HG02885 (cell line): ENCODE measurements at regions not wholly inside any gene's neighbourhood (a gene's known extent, or its start where the extent isn't known, plus 50 kb on each side); places are given as distances from the start of the nearest gene placed in this dataset.
A peak's percentile ranks its signal among the peaks of the same experiment; 100 is the strongest.

Source experiments
- ATAC-seq: cut with Tn5 transposase; IDR thresholded peaks from one replicate; pipeline ENCODE4 v1.9.1; 2021; ENCODE audit warnings: mild to moderate bottlenecking; ENCODE audit not compliant: unreplicated experiment, poor library complexity

DNA sequence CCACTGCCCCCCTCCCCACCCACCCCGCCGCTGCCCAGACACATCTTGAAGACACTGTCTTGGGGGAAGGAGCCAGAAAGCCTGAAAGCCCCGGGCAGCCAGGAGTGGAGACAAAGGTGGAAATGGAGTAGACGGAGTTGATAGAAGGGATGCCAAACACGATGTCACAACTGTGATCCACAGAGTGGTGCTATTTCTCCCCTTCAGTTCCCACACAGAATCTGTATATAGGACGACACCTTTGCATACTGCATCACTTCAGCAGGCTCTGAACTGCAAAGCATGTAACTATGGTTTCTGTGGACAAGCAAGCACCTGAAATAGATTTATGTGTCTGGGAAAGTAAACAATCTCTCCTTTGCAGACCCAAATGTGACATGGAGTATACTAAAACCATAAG, 56.4 kb upstream of the F13A1 start:
- no peak for ATAC-seq

DNA sequence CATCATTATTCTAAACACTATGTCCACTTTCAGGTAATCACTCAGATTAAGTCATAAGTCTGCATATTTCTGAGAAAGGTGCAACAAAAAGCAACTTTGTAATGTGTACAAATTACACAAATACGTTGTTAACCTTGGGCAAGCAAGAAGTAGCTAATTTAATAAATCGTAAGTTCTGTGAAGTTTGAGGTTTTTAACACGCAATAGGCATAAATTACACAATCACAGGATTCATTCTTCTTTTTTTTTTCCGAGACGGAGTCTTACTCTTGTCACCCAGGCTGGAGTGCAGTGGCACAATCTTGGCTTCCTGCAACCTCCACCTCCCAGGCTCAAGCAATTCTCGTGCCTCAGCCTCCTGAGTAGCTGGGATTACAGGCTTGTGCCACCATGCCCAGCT, 57.2 kb upstream of the F13A1 start:
- ATAC-seq = no peak

DNA sequence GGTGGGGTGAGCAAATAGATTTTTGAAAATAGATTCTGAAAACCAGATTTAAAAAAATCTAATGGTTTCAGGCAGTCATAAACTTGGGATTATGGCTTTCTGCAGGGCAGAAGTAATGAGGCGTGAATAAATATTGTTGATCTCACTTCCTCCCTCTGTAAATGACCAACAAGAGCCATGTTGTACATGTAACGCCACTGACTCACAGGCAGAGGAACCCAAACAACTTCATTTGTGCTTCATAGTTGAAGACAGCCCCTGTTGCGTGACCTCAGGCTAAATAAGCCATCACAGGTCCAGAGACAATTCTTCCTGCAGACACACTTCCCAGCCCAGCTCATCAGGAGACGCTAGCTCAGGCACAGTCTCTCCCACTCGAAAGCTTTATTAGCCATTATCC, 59.1 kb upstream of the F13A1 start:
- ATAC-seq = no peak

DNA sequence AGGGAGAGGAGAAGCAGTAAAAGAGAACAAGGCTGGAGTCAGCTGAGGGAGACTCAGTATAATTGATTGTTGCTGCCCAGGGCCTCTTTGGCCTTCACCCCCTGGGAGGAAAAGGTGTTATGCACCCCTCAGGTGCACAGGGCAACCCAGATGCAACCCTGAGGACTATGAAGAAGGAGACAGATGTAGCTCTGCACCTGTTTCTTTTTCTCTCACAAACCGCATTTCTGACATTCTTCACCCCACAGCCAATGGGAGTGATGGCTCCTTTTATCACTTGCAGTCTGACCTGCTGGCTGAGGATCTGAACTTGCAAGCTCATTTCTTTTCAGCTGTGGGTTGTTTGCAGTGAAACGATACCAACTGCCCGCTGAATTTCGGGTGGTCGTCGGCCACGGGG, 64.1 kb upstream of the F13A1 start:
- no peak for ATAC-seq

DNA sequence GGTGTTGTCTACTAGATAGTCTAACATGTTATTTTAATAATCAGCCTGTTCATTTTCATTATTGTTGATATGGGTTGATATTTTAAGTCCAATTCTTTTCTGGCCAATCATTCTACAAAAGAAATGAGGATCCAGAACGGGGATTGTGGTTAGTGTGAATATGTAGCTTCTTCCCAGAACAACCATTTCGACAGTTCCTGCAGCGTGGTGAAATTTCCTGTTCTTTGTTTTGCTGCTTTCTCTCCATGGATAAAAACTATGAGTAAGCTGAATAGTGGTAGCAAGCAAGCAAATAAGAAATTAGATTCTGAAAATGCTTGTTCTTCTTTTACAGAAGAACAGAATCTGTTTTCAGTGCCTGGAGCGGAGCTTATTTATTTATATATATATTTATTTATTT, 65.5 kb upstream of the F13A1 start:
- no peak for ATAC-seq

DNA sequence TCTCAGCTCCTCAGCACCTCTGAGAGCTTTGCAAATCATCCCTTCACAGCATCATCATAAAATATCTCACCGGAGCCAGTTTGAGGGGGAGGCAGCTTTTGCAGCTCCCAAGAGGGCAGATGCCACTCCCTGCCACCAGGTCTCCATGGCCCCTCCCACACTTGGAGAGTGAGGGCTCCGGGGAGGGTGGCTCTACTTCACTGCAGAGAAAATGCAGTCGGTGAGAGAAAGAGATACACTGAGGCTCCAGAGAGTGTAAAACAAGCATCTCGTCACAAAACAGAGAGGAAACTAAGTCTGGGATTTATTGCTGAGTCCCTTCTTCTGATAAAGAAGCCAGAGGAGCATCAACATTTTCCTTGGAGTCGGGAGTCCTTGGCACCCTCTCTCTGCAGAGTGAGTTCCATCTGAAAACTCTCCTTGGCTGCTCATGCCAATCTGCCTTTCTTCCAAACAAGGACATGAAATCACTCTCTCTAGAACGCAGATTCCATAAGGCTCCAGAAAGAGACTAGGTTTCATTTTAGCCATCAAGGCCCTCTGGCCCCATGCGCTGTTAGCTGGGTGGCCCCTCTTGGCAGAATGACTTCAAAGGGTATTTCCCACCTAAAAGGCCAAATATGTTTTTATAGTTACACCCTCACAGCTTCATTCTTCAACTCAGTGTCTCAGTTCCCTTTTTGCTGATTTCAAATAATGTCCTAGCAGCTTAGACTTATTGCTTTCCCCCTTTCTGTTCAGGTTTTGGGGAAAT, 70.6 kb upstream of the F13A1 start:
- peak; percentile 77 for ATAC-seq

DNA sequence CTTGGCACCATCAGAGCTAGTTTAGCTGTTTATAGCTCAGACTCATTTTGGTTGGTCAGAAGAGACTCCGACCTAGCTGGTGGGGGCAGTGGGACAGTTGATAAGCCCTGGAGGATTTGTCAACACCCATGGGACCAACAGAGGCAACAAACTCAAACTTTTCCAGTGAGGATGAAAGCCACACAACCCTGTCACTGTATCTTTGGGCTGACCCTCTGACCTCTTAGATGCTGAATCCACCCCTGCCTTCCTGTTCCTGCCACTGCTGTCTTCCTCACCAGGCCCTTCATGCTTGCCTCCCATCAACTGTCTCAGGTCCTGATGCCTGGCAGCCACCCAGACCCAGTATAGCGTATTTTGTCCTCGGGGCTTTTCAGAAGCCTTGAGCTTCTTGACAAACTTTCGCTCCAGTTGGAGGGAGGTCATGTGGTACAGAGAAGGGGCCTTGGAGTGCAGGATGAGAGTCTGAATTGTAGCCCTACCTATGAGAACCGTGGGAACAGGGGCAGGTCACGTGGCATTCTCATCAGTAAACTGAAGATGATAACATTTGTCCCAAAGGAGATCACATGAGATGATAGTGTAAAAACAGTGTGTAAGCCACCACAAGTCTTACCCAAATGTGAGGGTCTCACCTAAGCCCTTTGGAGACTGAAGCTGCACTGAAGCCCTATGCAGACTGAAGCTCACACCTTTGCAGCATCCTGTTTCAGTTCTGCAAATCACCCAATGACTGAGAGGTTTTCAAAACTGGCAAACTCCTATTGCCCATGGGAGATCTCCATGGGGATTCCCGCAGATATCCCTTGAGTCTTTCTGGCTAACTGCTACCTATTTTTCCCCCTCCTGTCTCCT, 72.0 kb upstream of the F13A1 start:
- ATAC-seq = peak; percentile 60

DNA sequence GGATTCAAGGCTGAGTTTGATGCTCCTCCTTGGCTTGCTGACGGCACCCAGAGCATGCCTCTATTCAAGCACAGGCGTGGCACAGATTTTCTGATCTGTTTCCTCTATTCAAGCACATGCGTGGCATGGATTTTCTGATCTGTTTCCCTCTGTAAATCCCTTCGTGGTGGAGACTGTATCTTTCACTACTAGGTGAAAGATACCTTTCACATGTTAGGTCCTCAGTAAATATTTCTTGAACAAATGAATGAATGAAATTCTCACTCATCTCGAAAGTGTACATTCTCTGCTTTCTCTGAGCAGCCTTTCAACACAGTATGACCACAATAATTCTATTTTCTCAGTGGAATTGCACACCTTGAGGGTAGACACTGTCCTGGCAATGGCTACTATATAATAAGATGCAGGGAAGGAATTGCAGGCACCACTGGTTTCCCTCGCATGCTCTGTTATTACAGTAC, 72.6 kb upstream of the F13A1 start:
- ATAC-seq = peak; percentile 18

DNA sequence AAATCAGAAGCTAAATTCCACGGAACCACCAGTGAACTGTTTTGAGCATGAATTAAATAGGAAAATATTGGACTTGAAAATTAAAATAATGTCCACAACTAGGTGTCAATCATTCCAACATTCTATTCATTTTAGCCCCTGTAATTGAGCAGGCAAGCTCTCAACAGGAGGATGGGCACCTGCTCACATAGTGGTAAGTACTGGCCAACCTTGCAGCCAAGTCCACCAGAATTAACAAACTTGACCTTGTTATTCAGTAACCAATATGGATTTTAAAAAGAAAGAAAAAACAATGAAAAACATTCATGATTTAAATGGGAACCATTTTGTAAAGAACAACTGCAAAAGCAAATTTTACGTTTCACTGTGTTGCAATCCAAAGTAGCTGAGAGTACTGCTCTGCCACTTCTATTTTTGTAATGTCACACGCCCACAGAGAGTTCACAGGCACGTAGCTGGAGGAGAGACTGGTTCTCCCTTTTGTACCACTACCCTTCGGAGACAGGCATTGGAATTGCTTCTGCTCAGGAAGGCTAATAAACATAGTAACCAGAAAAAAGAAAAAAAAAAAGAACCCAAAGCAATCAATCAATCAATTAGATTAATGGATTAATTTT, 75.2 kb upstream of the F13A1 start:
- ATAC-seq = no peak

DNA sequence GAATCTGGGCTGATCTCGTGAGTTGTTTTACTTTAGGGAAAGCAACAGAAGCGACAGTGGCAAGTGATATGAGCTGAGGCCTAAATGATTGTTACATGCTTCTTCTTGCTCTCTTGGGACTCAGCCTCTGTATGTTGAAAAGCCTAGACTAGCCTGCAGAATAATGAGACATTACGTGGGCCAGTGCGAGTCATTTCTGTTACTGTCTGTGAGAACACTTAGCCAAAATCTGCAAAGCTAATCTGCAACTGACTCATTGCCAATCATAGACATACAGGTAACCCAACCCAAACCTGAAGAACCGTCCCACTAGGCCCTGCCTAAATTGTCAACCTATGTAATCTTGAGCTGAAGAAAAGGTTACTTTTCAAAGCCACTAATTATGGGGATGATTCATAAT, 77.4 kb upstream of the F13A1 start:
- ATAC-seq = no peak

DNA sequence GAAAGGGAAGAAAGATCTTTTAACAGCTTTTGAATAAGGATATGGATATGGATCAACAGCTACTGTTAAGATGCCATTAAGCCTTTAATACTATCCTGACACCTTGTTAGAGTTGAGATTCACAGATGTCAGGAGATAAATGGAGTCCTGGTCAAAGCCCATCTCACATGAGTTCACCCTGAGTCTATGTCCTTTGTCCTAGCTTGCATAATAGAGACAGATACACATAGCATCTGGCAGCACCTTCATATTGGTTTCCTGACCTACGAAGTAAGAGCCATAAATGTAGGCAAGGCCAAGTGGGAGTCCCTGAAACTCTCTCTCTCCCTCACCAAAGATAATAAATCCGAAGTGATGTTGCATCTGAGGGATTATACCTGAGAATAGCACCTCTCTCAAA, 79.1 kb upstream of the F13A1 start:
- ATAC-seq = no peak

DNA sequence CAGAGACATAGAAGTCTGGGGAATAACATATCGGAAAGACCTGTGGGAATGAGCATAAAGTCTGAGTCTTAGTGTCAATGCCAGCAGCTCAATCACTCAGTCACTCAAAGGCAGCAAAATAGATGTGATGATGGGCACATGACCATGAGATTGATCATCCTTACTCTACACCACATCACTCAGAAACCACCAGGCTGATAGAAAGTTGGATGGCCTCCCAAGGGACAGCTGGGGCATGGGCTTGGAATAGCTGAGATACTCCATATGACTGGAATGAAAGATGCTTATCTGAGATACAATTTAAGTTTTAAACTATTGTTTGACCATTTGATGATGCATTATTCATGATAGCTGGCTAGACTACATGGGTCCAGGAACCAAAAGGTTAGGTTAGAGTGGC, 80.9 kb upstream of the F13A1 start:
- no peak for ATAC-seq

DNA sequence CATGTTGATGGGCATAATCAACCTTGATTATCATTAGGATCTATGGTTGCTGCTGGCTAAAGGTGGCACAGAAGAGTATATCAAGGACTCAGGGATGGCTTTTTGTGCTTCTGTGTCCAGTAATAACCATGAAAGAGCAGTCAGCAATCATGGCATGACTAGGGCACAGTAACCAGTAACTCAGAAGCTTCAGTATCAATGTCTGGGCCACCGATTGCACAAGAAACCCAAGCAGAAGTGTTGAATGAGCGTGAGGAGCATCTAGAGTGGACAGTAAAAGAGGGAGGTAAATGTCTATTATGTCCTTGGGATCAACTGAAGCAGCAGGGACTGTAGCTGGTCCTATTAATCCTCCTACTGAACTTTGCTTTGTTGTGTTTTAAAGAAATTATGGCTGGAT, 81.5 kb upstream of the F13A1 start:
- no peak for ATAC-seq

DNA sequence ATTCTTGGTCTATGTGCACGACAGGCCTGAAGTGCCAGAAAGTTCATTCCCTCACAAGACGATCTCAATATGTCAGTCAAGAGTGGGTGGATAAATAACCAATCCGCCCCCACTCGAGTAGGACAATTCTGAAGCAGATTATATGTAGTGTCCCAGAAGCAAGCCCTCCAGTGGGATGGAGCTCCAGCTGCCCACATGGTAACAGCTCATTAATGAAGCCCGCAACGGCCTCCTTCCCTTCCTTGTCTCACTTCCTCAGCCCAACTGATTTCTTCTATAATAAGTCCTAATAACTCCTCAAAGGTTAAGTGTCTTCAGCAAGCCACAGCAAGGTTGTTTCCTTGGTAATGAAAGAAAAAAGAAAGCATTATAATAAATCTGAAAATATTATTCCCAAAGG, 82.1 kb upstream of the F13A1 start:
- ATAC-seq = no peak

DNA sequence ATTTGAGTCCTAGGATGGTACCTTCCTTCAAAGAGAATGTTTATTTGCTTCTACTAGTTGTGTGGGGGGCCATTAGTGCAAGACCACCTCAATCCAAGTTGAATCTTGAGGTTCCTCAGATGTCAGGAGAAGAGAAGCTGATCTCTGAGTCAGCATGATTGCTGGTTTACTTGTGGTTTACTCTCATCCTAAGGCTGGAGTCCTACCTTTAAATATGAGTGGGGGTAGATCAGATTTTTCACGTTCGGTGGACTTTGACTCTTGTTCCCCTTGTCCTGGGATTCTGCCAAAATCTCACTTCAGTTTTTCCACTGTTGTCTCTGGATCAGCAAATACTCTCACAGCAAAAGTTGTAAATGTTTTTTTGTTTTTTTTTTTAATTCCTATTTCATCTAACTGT, 84.6 kb upstream of the F13A1 start:
- no peak for ATAC-seq

DNA sequence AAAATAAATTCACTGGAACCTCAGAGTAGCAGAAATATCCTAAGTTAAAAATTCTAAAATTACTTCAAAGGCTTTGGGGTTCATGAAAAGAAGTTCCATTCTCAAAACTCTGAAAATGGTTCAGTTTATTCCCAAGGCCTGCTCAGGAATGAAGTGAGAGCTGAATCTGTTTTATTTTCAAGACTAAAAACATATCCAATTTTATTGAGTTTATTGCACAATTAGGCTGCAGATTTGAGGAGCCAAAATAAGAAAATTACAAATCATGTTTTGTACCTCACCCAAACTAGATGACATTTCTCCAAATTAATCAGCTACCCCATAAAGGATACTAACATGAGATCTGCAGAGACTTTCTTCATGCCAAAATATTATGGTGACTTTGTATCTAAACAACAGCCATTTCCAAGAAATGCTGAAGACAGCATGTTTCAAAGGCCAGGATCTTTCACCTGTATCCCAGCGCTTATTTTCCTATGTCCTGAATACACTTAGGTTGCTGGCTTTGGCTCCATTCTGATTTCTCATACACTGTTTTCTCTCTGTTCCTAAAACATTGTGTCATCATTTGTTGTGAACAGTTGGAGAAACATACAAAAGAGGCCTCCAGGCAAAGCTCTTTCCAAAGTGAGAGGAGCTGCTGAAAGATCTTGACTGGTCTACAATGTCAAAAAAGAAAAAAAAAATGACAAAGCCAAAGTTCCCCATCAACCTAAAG, 85.7 kb upstream of the F13A1 start:
- no peak for ATAC-seq

DNA sequence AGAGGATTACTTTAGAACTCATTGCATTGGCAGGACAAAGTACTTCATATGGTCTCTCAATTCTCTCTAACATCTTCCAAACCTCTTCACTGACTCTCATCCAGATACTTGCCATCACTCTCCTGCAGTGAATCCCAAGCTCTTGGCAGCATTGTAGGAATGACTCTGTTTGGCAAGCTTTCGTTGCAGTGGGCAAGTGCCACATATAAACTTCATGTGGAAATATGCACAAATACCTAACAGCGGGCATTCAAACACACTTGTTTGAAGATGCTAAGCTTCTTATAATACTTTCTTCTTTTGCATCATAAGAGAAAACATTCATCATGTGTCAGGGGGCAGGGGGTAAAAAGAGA, 86.2 kb upstream of the F13A1 start:
- ATAC-seq = no peak

DNA sequence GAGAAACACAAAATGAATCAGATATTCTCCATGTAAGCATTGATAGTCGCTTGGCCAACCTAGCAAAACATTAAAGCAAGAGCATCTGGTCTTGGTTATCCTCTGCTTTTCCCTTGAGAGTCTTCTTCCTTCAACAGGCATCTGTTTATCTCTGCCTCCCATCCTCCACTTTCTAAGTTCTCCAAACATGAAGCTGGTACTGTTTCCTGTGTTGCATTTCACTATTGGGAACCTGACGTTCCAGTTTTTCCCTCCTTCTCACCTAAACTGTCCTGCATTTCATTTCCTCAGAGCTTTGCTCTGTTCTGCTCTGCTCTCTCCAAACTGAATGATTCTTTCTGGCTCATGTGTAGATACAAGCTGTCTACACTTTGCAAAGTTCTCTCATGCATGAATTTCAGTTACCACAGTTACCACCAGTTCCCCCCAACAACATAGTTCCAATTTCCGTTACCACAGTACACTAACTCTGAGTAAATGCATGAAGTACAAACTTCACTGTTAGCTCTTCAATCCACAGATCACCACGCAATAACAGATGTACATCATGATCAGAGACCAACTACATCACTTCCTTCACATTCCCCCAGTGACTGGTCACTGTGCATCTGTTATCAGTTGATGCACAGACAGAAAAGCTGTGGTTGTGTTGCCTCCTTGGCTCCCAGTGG, 86.7 kb upstream of the F13A1 start:
- peak; percentile 96 for ATAC-seq

DNA sequence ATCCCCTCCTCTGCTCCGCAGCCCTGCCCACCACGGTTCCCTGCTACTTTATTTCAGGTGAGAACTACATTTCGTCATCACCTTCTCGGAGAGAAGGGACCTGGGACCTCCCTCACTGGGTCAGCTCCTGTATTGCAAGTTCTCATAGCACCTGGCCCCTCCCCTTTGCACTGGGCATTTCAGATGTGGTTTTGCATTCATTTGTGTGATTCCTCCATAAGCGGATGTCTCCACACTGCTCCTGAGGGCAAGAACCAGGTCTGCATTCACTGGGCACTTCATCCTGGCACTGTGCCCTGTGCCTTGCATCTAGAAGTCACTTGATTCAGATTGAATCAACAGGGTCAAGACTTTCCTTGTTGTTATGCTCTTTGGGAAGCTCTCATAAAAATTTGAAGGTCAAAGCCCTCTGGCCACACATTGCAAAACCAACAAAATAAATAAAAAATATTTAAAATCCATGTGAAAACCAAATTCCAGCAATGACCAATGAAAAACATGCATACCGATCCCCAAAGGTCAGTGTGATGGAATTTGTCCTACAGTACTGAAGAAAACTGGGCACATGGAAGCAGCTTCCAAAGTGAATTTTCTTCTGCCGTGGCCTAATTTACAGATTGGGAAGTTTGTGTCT, 89.1 kb upstream of the F13A1 start:
- ATAC-seq = no peak

DNA sequence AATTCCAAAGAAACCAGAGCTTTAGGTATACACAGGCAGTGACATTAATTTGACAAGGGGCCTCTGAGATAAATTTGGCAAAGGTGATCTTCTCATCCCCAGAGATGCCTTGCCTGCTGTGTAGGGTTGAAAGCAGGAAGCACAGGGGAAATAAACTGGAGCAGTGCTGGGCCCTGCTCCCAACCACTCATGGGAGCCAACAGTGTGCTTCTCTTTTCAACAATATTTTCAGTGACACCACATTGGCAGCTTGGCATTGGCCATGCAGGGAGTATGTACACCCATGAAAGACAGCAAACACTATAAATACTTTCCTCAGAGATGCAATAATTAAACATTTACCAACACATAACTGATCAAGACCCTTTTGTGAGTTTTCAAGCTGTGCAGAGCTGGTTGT, 90.7 kb upstream of the F13A1 start:
- ATAC-seq = no peak
